ENCODE measurements at regions not wholly inside any gene's neighbourhood (a gene's known extent, or its start where the extent isn't known, plus 50 kb on each side); places are given as distances from the start of the nearest gene placed in this dataset.

DNA sequence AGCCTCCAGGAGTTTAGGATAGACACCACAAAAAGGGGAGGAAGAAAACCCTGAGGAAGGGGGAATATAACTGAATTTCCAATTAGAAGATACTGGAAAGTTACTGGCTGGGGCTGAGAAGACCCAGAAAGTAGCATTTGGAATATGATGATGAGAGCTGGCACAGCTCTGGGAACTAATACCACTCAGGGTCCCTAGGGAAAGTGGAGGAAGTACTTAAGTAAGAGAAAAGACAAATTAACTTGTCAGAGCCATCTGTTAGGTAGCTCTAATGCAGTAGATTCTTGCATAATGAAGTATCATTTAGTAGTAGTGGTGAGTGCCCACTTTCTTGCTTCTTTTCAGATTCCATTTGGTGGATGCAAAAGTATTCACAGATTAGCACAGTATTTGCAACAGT lies 90.8 kb upstream of the TSPAN5 start:
- TF ChIP-seq, protein P1, sequence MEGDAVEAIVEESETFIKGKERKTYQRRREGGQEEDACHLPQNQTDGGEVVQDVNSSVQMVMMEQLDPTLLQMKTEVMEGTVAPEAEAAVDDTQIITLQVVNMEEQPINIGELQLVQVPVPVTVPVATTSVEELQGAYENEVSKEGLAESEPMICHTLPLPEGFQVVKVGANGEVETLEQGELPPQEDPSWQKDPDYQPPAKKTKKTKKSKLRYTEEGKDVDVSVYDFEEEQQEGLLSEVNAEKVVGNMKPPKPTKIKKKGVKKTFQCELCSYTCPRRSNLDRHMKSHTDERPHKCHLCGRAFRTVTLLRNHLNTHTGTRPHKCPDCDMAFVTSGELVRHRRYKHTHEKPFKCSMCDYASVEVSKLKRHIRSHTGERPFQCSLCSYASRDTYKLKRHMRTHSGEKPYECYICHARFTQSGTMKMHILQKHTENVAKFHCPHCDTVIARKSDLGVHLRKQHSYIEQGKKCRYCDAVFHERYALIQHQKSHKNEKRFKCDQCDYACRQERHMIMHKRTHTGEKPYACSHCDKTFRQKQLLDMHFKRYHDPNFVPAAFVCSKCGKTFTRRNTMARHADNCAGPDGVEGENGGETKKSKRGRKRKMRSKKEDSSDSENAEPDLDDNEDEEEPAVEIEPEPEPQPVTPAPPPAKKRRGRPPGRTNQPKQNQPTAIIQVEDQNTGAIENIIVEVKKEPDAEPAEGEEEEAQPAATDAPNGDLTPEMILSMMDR (IDR thresholded peaks at IDR 0.05): no peak
- no peak for TF ChIP-seq REST (IDR thresholded peaks at IDR 0.05; ENCODE audit: insufficient read depth in 1 of 2, low read depth in 2 of 2, low read length in 1 of 2)
- no peak for TF ChIP-seq POLR2AphosphoS5 (IDR thresholded peaks at IDR 0.05; ENCODE audit: low read depth, low read length)

All from Panc1 (cell line).